ENCODE measurements at regions not wholly inside any gene's neighbourhood (a gene's known extent, or its start where the extent isn't known, plus 50 kb on each side); places are given as distances from the start of the nearest gene placed in this dataset.

DNA sequence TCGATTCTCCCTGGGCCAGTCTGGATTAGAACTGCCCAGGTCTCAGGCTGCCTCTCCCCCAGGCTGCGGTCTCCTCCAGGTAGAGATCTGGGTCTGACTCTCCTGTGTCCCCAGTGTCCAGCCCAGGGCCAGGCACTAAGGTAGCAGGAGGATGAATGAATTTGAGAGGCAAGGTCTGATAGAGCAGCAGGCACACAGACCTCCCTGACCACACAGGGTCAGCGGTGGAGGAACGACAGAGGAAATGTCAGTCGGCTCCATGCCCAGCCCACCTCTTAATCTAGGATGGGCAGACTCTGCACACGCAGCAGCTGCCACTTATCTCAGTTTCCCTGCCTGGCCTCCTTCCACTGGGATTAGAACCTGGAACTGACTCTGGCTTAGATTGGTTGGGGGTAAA lies 272.7 kb upstream of the MVB12B start:
- Histone ChIP-seq H3K36me3 (no peaks in the 10 kb centered on the region), H3K27me3 (peaks cover 61% of the 10 kb centered on the region), H3K4me3 (no peak overlapping the region), H3K27ac (no peak overlapping the region), H3K9me3 (no peaks in the 10 kb centered on the region), H3K4me1 (no peaks in the 10 kb centered on the region)
- TF ChIP-seq, protein P1, sequence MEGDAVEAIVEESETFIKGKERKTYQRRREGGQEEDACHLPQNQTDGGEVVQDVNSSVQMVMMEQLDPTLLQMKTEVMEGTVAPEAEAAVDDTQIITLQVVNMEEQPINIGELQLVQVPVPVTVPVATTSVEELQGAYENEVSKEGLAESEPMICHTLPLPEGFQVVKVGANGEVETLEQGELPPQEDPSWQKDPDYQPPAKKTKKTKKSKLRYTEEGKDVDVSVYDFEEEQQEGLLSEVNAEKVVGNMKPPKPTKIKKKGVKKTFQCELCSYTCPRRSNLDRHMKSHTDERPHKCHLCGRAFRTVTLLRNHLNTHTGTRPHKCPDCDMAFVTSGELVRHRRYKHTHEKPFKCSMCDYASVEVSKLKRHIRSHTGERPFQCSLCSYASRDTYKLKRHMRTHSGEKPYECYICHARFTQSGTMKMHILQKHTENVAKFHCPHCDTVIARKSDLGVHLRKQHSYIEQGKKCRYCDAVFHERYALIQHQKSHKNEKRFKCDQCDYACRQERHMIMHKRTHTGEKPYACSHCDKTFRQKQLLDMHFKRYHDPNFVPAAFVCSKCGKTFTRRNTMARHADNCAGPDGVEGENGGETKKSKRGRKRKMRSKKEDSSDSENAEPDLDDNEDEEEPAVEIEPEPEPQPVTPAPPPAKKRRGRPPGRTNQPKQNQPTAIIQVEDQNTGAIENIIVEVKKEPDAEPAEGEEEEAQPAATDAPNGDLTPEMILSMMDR (IDR thresholded peaks at IDR 0.05) = no peak
- TF ChIP-seq POLR2A (IDR thresholded peaks at IDR 0.05) = no peak
- TF ChIP-seq EP300 (IDR thresholded peaks at IDR 0.05) = no peak
- TF ChIP-seq POLR2AphosphoS5 (IDR thresholded peaks at IDR 0.05) = no peak
- peak in 1 of 2 donors; percentile 44 for DNase-seq (ENCODE audit: low spot score in 2 of 2)
- WGBS = 48% methylated on average over 6 of the region's 6 CpGs

DNA sequence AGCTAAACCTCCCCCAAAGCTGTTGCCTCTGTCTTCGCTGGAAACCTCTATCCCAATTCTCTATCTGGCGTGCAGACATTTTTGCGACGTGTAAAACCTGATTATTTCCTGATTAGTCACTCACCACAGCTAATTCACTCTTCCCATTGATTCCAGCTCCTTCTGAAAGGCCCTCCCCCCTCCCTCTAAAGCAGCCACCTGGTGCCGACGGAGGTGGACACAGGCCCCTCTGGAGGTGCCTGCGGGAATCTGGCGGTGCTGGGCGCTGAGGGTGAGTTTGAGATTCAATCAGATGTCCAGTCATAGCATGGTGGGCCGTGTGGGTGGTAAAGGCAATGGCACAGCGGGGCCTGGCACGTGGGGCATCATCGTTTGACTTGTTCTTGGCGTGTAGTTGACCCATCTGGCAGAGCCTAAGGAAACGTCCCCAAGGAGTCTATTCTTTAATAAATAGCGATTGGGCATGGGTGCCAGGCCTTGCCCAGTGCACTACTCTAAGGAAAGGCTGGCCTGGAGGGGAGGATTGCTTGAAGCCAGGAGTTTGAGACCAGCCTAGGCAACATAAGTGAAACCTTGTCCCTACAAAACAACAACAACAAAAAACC lies 271.1 kb upstream of the MVB12B start:
- Histone ChIP-seq H3K27me3 (peaks cover 69% of the 10 kb centered on the region), H3K36me3 (no peaks in the 10 kb centered on the region), H3K4me3 (no peak overlapping the region), H3K9me3 (no peaks in the 10 kb centered on the region), H3K27ac (no peak overlapping the region), H3K4me1 (no peaks in the 10 kb centered on the region)
- TF ChIP-seq, protein P1 (IDR thresholded peaks at IDR 0.05) = no peak
- TF ChIP-seq POLR2AphosphoS5 (IDR thresholded peaks at IDR 0.05) (no peak), EP300 (IDR thresholded peaks at IDR 0.05) (no peak), POLR2A (IDR thresholded peaks at IDR 0.05) (no peak)
- peak in 1 of 2 donors; percentile 24 for DNase-seq (ENCODE audit: low spot score in 2 of 2)
- 74% methylated on average over 16 of the region's 16 CpGs for WGBS

DNA sequence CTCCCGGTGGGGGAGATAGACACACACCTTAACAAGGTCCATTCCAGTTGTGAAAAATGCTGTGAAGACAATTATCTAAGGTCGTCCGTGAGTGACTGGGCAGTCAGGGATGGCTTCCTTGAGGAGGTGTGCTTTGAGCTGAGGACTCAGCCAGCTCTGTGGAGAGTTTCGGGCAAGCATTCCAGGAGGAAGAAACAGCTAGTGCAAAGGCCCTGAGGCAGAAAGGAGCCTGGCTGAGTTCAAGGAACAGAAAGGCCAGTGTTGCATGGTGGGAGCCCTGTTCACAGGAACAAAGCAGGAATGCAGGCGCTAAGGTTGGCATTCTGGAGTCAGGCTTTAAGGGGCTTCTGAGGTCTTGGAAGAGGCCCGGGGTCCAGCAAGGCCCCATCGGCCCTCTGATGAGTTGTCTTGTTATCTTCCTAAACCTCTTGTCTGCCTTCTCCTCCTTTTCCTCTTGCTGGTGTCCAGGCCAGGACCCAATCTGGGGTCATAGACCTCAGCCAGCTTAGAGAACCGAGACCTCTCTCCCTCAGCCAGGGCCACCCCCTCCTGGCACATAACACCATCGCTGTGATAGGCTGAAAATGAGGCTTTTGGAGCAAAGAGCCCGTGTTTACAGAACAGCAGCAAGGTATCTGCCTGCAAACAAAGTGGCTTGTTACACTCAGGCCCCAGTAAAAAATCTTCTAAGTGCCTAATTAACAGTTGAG lies 270.2 kb upstream of the MVB12B start:
- Histone ChIP-seq H3K4me1 (no peaks in the 10 kb centered on the region), H3K27me3 (peaks cover 69% of the 10 kb centered on the region), H3K4me3 (no peak overlapping the region), H3K9me3 (no peaks in the 10 kb centered on the region), H3K36me3 (no peaks in the 10 kb centered on the region), H3K27ac (no peak overlapping the region)
- TF ChIP-seq EP300 (IDR thresholded peaks at IDR 0.05) (no peak), POLR2AphosphoS5 (IDR thresholded peaks at IDR 0.05) (no peak), POLR2A (IDR thresholded peaks at IDR 0.05) (no peak)
- TF ChIP-seq, protein P1 (IDR thresholded peaks at IDR 0.05) = no peak
- DNase-seq (ENCODE audit: low spot score in 2 of 2) = peak in 1 of 2 donors; percentile 7
- WGBS = 83% methylated on average over 10 of the region's 10 CpGs

DNA sequence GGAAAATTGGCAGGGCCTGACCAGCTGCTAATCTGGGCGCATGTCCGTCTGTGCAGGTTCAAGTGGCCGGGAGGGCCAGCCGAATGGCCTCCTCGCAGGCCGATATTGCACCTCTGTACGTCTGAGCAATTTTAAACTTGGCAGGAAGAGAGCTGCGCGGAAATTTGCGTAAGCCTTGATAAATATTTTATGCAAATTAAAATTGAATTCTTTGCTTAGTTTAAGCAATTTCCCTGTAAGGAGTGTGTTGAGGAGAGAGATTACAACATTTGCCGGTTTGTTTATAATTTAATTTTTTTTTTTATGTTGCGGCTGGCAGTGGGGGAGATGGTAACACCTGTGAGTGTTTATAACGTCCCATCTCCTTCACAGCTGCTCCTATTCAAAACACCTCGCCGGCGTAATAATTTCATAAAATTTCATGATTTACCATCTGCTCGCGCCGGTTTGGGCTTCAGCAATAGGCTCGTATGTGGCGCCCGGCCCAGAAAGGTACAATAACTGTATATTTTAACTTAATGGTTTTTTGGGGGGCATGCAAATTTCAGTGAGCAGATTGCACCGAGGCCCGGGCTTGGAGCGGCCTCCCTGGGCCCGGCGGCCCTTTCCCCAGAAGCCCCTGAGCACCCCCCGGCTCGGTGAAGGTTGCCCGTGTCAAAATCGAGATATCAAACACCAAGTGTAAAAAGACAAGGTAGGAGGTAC lies 269.4 kb upstream of the MVB12B start:
- Histone ChIP-seq H3K27me3 (peaks cover 67% of the 10 kb centered on the region), H3K36me3 (no peaks in the 10 kb centered on the region), H3K27ac (no peak overlapping the region), H3K9me3 (no peaks in the 10 kb centered on the region), H3K4me1 (no peaks in the 10 kb centered on the region), H3K4me3 (no peak overlapping the region)
- TF ChIP-seq, protein P1 (IDR thresholded peaks at IDR 0.05) = no peak
- no peak for TF ChIP-seq POLR2AphosphoS5 (IDR thresholded peaks at IDR 0.05)
- no peak for TF ChIP-seq EP300 (IDR thresholded peaks at IDR 0.05)
- TF ChIP-seq POLR2A (IDR thresholded peaks at IDR 0.05) = no peak
- 75% methylated on average over 31 of the region's 31 CpGs for WGBS
- peak in 1 of 2 donors; percentile 26 for DNase-seq (ENCODE audit: low spot score in 2 of 2)

DNA sequence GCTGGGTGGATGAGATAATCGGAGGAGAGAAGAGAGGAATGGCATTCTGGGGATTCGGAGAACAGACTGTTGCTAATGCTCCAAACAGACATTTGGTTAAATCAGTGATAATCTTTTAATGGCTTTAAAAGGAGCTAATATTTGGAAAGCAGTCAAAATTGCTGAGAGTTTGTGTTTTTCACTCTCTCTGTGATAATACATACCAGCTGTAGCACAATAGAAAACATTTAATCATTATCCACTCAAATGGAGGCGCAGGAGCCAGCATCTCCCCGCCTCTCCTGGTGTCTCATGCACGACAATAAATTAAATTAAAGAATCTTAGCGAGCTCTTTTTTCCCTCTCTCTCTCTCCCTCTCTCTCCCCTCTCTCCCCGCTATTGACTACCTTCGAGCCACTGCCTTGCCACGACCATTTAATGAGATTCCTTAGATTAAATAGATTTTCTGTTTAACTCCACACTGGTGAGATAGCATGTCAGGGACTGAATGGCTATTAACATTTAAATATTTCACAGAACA lies 268.6 kb upstream of the MVB12B start:
- no peaks in the 10 kb centered on the region for H3K9me3 ChIP-seq
- DNase-seq (ENCODE audit: low spot score in 2 of 2) = peak in 1 of 2 donors; percentile 3
- TF ChIP-seq EP300 (IDR thresholded peaks at IDR 0.05) (no peak), POLR2AphosphoS5 (IDR thresholded peaks at IDR 0.05) (no peak), POLR2A (IDR thresholded peaks at IDR 0.05) (no peak)
- TF ChIP-seq, protein P1 (IDR thresholded peaks at IDR 0.05) = no peak
- no peaks in the 10 kb centered on the region for H3K36me3 ChIP-seq
- H3K4me1 ChIP-seq = no peaks in the 10 kb centered on the region
- H3K27ac ChIP-seq = no peak overlapping the region
- 35% methylated on average over 9 of the region's 9 CpGs for WGBS
- H3K27me3 ChIP-seq = peaks cover 63% of the 10 kb centered on the region
- H3K4me3 ChIP-seq = no peak overlapping the region

Data from suprapubic skin (tissue), 4 donors.